SK-N-MC (cell line): ENCODE measurements at regions not wholly inside any gene's neighbourhood (a gene's known extent, or its start where the extent isn't known, plus 50 kb on each side); places are given as distances from the start of the nearest gene placed in this dataset.

ENCODE experiments used
- DNase-seq: peaks from one replicate; pipeline ENCODE4 v3.0.0-alpha.2; 2011; ENCODE audit warnings: low read depth, low spot score
- H3K27ac ChIP-seq: fragments of 200-600 bp; sonication (generic); 2 replicates; pipeline ENCODE4 v1.5.1; 2016; ENCODE audit warnings: mixed run types
- H3K36me3 ChIP-seq: fragments of 200-600 bp; sonication (generic); 2 replicates; pipeline ENCODE4 v1.6.1; 2017; ENCODE audit warnings: antibody characterized with exemption, low read length, mixed read lengths; ENCODE audit not compliant: insufficient read depth
- H3K4me3 ChIP-seq: fragments of 200-600 bp; sonication (generic); 2 replicates; pipeline ENCODE4 v1.5.1; 2016
- H3K9ac ChIP-seq: fragments of 200-600 bp; sonication (generic); 2 replicates; pipeline ENCODE4 v1.8.0; 2017; ENCODE audit warnings: mixed run types, mixed read lengths; ENCODE audit not compliant: insufficient read length
- H3K9me3 ChIP-seq: fragments of 200-600 bp; sonication (generic); 2 replicates; pipeline ENCODE4 v1.6.1; 2017; ENCODE audit warnings: low read depth, mild to moderate bottlenecking, antibody characterized with exemption, low read length, moderate library complexity, mixed read lengths
- EZH2 ChIP-seq: fragments of 200-600 bp; sonication (generic); IDR thresholded peaks from one replicate; pipeline ENCODE4 v1.6.1; 2017; ENCODE audit warnings: antibody characterized with exemption
- FOXP2 ChIP-seq: optimal IDR thresholded peaks from 2 replicates; pipeline ENCODE3; 2011; ENCODE audit warnings: mild to moderate bottlenecking, moderate library complexity; ENCODE audit not compliant: insufficient read depth; ENCODE audit errors: extremely low read length, control extremely low read depth
- POLR2AphosphoS5 ChIP-seq: IDR thresholded peaks from 2 replicates; pipeline ENCODE4 v1.6.1; 2012; ENCODE audit warnings: mild to moderate bottlenecking, low read depth, low read length, borderline replicate concordance

DNA sequence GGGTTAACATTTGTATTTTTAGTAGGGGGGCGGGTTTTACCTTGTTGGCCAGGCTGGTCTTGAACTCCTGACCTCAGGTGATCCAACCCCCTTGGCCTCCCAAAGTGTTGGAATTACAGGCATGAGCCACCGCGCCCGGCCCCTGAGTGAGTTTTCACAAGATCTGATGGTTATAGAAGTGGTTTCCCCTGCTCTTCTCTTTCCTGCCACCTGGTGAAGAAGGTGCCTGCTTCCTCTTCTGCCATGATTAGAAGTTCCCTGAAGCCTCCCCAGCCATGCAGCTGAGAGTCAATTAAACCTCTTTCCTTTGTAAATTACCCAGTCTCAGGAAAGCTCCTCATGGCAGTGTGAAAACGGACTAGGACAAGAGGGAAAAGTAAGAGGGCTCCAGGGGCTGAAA, 259.1 kb upstream of the PLET1 start:
- Histone ChIP-seq H3K4me3 (no peak overlapping the region), H3K9me3 (no peaks in the 10 kb centered on the region), H3K27ac (no peak overlapping the region), H3K9ac (no peak overlapping the region), H3K36me3 (no peaks in the 10 kb centered on the region)
- no peak for TF ChIP-seq EZH2
- no peak for TF ChIP-seq POLR2AphosphoS5
- no peak for TF ChIP-seq FOXP2
- DNase-seq: no peak

DNA sequence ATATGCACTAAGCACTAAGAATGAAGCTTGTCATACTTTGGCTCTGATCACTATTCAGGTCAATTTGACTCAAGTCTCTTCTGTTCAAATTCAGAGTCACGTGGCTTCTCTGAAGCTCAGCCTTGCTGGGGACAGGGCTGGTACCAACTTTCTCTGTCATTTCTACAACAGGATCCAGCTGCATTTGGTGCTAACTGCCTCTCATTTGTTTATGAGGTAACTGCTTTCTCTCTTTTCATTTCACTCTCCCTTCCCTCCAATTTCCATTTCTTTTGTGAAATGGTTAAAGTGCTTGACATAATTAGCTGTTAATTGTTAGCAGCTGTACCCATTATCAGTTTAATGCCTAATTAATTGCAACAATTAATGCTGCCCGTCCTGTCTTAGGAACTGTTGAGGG, 259.7 kb upstream of the PLET1 start:
- Histone ChIP-seq H3K9me3 (no peaks in the 10 kb centered on the region), H3K9ac (no peak overlapping the region), H3K36me3 (no peaks in the 10 kb centered on the region), H3K27ac (no peak overlapping the region), H3K4me3 (no peak overlapping the region)
- no peak for TF ChIP-seq FOXP2
- no peak for TF ChIP-seq EZH2
- no peak for DNase-seq

DNA sequence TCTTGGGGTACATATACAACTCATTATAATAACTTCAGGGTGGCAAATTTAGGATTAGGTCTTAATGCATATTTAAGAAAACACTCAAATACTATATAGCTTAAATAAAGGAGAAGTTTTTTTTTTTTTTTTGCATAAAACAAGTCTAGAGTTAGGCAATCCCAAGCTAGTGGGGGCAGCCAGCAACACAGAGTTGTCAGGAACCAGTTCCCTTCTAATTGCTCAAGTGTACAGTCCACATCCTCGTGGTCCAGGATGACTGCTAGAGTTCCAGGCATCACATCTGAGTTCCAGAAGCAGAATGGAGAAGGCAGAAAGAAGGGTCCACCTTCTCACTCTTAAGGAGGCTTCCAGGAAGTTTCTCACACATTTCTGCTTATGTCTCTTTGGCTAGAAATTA, 261.9 kb upstream of the PLET1 start:
- no peak overlapping the region for H3K9ac ChIP-seq
- TF ChIP-seq POLR2AphosphoS5 (no peak), EZH2 (no peak), FOXP2 (no peak)
- no peak for DNase-seq
- H3K9me3 ChIP-seq: no peaks in the 10 kb centered on the region
- no peaks in the 10 kb centered on the region for H3K36me3 ChIP-seq
- peak overlapping the region; percentile 94 for H3K27ac ChIP-seq
- no peak overlapping the region for H3K4me3 ChIP-seq

DNA sequence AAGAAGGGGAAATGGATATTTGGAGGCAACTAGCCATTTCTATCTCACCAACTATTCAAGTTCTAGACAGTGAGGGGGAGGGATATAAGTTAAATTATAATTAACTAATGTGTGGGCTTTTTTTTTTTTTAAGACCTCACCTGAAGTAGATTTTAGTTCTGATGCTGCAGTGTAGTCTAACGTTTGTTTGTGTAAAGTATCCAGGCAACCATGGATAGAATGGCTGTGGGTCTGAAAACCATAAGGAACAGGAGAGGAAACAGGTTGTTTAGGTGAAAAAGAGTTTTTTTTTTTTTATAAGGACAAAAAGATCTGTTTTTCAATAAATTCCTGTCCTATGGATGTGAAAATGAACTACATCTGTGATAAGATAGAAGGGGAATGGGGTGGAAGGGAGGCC, 262.4 kb upstream of the PLET1 start:
- no peak overlapping the region for H3K9ac ChIP-seq
- H3K4me3 ChIP-seq: peak overlapping the region; percentile 36; the same call in 1 of the 2 replicates
- H3K9me3 ChIP-seq: no peaks in the 10 kb centered on the region
- DNase-seq: no peak
- peak overlapping the region; percentile 94 for H3K27ac ChIP-seq
- H3K36me3 ChIP-seq: no peaks in the 10 kb centered on the region
- TF ChIP-seq FOXP2 (no peak), POLR2AphosphoS5 (no peak), EZH2 (no peak)

DNA sequence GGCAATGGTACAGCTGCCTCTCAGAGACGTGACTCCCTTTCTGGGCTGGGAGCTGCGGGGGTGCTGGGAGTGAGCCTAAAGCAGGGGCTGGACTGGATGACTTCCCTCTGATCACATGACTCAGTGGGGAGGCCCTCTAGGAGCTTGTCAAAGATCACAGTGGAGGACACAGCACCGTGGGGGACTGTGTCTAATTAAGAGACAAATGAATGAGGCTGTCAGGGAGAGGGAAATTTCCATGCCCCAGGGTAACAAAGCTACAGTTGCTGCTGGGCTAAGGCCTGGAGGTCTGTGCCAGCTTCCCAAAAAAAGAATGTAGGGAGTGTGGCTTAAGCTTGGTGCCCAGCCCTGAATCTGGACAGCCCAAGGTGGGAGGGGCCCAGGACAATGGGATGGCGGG, 262.8 kb upstream of the PLET1 start:
- Histone ChIP-seq H3K27ac (peak overlapping the region; percentile 94), H3K9me3 (no peaks in the 10 kb centered on the region), H3K9ac (no peak overlapping the region), H3K36me3 (no peaks in the 10 kb centered on the region), H3K4me3 (peak overlapping the region; percentile 36; the same call in 1 of the 2 replicates)
- TF ChIP-seq EZH2 (no peak), POLR2AphosphoS5 (no peak), FOXP2 (no peak)
- DNase-seq: peak; percentile 68

DNA sequence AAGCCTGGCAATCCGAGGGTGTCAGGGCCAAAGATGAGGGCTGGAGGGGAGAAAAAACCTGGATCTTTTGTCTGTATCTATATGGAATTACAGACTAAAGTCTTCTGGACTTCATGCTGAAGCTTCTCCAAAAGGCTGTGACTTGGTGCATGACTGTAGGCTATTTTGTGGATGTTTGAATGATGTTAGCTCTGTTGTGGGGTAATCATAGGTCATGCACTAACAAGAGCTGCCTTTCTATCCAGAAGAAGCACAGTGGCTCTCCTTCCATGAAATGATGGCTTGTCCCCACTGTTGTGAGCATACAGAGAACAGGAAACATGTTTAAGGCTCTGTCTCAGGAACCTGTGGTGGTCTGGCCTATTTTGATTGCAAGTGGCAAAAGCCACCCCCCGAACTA, 263.3 kb upstream of the PLET1 start:
- Histone ChIP-seq H3K9me3 (no peaks in the 10 kb centered on the region), H3K36me3 (no peaks in the 10 kb centered on the region), H3K4me3 (peak overlapping the region; percentile 36; the same call in 1 of the 2 replicates), H3K9ac (no peak overlapping the region), H3K27ac (peak overlapping the region; percentile 94)
- no peak for DNase-seq
- TF ChIP-seq POLR2AphosphoS5 (no peak), EZH2 (no peak), FOXP2 (no peak)

DNA sequence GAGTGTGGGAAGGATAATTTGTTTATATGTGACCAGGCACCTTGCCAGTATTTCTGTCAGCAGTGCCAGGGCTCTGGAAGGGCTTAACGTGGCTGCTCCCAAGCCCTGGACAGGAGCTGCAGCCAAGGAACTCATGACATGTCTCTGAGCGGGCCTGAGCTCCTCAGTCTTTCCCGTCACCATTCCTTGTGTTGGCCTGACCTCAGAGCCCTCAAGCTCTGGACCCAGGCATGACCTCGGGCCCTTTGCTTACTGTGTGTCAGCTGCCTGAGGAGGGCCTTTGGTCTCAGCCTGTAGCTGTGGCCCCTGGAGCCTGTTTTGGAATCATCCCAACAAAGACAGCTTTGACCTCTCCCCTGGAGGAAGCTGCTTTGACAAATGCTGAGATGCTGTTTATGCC, 264.1 kb upstream of the PLET1 start:
- no peak for DNase-seq
- TF ChIP-seq POLR2AphosphoS5: no peak
- TF ChIP-seq EZH2: no peak
- no peak for TF ChIP-seq FOXP2

DNA sequence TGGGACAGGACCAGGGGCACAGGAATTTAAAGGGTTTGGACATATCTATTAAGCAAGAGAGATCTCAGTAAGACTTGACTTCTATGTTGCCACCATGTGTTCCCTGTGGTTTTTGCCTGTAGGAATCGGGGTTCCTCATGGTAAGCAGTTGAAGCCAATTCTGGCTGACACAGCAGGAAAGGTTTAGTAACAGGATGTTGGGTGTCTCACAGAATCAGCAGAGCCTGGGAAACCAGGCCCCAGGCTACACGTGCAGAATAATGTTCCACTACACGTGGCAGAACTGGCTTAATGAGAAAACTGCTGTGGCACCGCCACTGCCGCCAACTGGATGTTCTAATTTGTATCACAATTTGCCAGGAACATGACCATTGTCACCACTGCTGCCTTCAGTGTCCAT, 264.6 kb upstream of the PLET1 start:
- Histone ChIP-seq H3K27ac (peak overlapping the region; percentile 94), H3K9ac (no peak overlapping the region), H3K4me3 (peak overlapping the region; percentile 37; the same call in 1 of the 2 replicates), H3K9me3 (no peaks in the 10 kb centered on the region), H3K36me3 (no peaks in the 10 kb centered on the region)
- peak; percentile 98 for DNase-seq
- TF ChIP-seq POLR2AphosphoS5: peak; percentile 61; the same call in 1 of the 2 replicates
- no peak for TF ChIP-seq FOXP2

More for the DNA sequence above, 264.1 kb upstream of the PLET1 start:
- Histone ChIP-seq H3K9me3 (no peaks in the 10 kb centered on the region), H3K36me3 (no peaks in the 10 kb centered on the region), H3K9ac (no peak overlapping the region), H3K27ac (peak overlapping the region; percentile 94), H3K4me3 (peak overlapping the region; percentile 37; the same call in 1 of the 2 replicates)
